ENCODE measurements at regions not wholly inside any gene's neighbourhood (a gene's known extent, or its start where the extent isn't known, plus 50 kb on each side); places are given as distances from the start of the nearest gene placed in this dataset.
A peak's percentile ranks its signal among the peaks of the same experiment; 100 is the strongest.
"Not testable (repeated sequence)": the region's sequence is repeated elsewhere in the genome, so short reads cannot be mapped to it uniquely, and the experiment has no call there.

DNA sequence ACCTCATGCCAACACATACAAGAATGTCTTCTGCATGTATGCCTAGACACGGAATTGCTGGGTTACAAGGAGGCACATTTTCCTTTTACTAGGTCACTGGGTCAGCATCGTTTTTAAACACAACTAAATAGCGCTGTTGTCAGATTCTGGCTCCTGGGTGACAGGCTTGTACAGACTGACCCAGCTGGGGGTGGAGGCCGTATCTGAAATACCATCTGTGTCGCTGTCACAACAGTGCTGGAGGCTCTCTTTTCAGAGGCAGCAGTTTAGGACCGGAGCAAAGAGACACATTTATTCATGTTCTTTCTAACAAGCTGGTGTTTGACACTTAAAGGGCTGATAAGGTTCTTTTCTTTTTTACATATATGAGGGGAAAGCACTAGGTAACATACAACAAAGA, 403.0 kb upstream of the ASIC2 start:
- Mint-ChIP-seq H3K36me3 (ENCODE audit: low read depth) (no peaks in the 10 kb centered on the region), H3K9me3 (no peaks in the 10 kb centered on the region)

DNA sequence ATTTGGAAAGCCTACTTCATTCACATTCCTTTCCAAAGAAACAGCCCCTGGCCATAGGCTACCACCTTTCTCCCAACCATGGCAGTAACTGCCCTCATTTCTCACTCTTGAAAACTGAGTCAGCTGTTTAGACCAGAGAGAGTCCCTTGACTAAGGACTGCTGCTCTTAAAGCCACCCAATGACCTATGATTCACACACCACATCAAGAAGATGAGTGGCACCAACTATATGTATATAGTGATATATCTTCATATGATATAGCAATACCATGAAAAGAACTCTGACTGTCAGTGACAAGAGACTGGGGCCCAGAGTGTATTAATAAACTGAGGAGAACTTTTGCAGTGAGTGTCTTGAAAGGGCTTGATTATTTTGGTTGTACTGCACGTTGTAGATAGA, 404.5 kb upstream of the ASIC2 start:
- no peak overlapping the region for H3K4me3 Mint-ChIP-seq
- H3K4me1 Mint-ChIP-seq (ENCODE audit: low read depth) = no peaks in the 10 kb centered on the region
- H3K9me3 Mint-ChIP-seq = no peaks in the 10 kb centered on the region
- no peak overlapping the region for H3K27ac Mint-ChIP-seq
- H3K27me3 Mint-ChIP-seq = peaks cover 19% of the 10 kb centered on the region
- no peaks in the 10 kb centered on the region for H3K36me3 Mint-ChIP-seq (ENCODE audit: low read depth)
- no peak for DNase-seq

More for the DNA sequence above, 403.0 kb upstream of the ASIC2 start:
- Mint-ChIP-seq H3K4me1 (ENCODE audit: low read depth) (no peaks in the 10 kb centered on the region), H3K27ac (no peak overlapping the region), H3K27me3 (peaks cover 19% of the 10 kb centered on the region), H3K4me3 (no peak overlapping the region)
- no peak for DNase-seq

GRCh38 chr17:33701910-33702309, 408.8 kb upstream of the ASIC2 start:
- H3K27ac Mint-ChIP-seq = no peak overlapping the region
- peaks cover 3% of the 10 kb centered on the region for H3K9me3 Mint-ChIP-seq
- H3K4me1 Mint-ChIP-seq (ENCODE audit: low read depth) = no peaks in the 10 kb centered on the region
- no peaks in the 10 kb centered on the region for H3K36me3 Mint-ChIP-seq (ENCODE audit: low read depth)
- H3K27me3 Mint-ChIP-seq = peaks cover 15% of the 10 kb centered on the region
- DNase-seq = no peak
- H3K4me3 Mint-ChIP-seq = no peak overlapping the region

DNA sequence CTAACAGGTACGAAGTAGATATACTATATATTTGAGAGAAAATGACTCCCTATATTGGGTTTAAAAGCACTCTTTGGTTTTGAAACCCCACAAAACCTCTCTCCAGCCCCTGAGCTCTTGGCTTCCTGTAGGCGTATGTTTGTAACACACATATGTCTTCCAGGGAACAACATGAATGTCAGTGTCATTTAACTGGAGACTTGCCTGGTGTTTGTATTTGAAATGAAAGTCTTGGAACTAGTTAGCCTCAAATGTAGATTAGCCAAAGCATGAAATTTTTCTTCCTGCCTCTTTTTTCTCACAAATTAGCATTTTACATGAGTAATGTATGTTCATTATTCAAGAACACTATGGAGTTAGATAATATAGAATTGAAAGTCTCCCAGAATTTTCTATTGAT, 411.8 kb upstream of the ASIC2 start:
- Mint-ChIP-seq H3K9me3 (peaks cover 3% of the 10 kb centered on the region), H3K4me1 (ENCODE audit: low read depth) (no peaks in the 10 kb centered on the region), H3K36me3 (ENCODE audit: low read depth) (no peaks in the 10 kb centered on the region), H3K4me3 (no peak overlapping the region), H3K27ac (no peak overlapping the region), H3K27me3 (peaks cover 4% of the 10 kb centered on the region)
- DNase-seq = no peak

DNA sequence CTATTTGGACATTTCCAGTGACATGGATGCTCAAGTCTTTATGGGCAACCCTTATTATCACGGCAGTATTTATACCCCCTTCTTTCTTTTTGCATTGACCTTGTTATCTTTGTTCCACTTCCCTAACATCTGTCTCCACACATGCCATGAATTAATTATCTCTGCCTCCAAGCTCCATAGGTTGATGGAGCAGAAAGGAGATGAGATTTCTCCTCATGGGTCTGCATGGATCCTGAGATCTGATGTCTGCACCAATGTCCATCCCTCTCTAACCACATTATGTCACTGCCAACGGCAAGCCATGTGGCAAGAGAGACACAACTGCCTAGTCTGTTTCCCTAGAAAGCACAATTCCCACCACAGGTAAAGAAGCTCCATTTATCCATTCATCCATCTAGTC, 416.8 kb upstream of the ASIC2 start:
- no peak for DNase-seq
- no peak overlapping the region for H3K27ac Mint-ChIP-seq
- peaks cover 7% of the 10 kb centered on the region for H3K27me3 Mint-ChIP-seq
- H3K9me3 Mint-ChIP-seq = peaks cover 3% of the 10 kb centered on the region
- H3K36me3 Mint-ChIP-seq (ENCODE audit: low read depth) = no peaks in the 10 kb centered on the region
- no peaks in the 10 kb centered on the region for H3K4me1 Mint-ChIP-seq (ENCODE audit: low read depth)
- no peak overlapping the region for H3K4me3 Mint-ChIP-seq

GRCh38 chr17:33712120-33712519, 419.0 kb upstream of the ASIC2 start:
- H3K9me3 Mint-ChIP-seq = no peaks in the 10 kb centered on the region
- H3K4me3 Mint-ChIP-seq = no peak overlapping the region
- peaks cover 7% of the 10 kb centered on the region for H3K27me3 Mint-ChIP-seq
- H3K4me1 Mint-ChIP-seq (ENCODE audit: low read depth) = no peaks in the 10 kb centered on the region
- no peaks in the 10 kb centered on the region for H3K36me3 Mint-ChIP-seq (ENCODE audit: low read depth)
- DNase-seq = no peak
- H3K27ac Mint-ChIP-seq = no peak overlapping the region

- Mint-ChIP-seq H3K27me3 (peaks cover 4% of the 10 kb centered on the region), H3K4me3 (no peak overlapping the region), H3K27ac (no peak overlapping the region), H3K9me3 (no peaks in the 10 kb centered on the region), H3K4me1 (ENCODE audit: low read depth) (no peaks in the 10 kb centered on the region), H3K36me3 (ENCODE audit: low read depth) (no peaks in the 10 kb centered on the region)
- DNase-seq = no peak
These were observed 423.9 kb upstream of the ASIC2 start for GRCh38 chr17:33716957-33717356.

DNA sequence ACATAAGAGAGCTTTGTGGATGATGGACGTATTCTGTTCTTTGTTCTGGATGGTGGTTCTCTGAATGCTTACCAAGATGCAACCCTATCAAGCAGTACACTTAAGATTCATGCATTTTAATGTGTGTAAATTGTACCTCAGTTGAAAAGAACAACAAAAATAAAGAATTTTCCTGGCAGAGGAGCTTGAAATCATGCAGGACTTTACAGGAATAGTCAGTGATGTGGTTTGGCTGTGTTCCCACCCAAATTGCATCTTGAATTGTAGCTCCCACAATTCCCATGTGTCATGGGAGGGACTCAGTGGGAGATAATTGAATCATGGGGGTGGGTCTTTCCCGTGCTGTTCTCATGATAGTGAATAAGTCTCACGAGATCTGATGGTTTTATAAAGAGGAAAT, 430.6 kb upstream of the ASIC2 start:
- not testable (repeated sequence) for H3K9me3 Mint-ChIP-seq; H3K4me1 Mint-ChIP-seq (ENCODE audit: low read depth); H3K27ac Mint-ChIP-seq; H3K4me3 Mint-ChIP-seq; H3K36me3 Mint-ChIP-seq (ENCODE audit: low read depth); DNase-seq
- H3K27me3 Mint-ChIP-seq = peaks cover 42% of the 10 kb centered on the region

DNA sequence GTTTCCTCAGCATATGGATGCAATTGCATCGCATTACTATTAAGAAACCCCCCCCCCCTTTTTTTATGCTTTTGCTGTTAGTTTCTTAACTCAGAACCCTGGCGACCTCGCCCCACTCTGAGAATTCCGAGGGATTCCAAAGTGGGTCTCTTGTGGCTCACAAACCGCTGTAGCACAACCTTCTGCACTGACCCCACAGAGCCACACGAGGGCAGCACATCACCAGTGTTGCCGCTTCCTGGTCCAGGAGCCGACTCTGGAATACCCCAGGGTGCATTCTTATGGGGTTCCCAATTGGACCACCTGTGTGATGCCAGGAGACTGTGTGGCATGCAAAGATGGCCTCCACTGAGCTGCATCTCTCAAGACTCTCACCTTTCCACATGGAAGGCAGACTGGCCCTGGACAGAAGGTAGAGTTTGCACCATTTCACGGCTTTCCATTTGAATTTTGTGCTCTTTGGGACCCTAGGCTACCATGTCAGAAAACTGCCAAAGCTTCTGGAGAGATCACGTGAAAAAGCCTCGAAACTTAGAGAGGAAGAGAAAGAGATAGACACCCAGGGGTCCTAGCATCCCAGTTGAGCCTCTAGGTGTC, 432.7 kb upstream of the ASIC2 start:
- Mint-ChIP-seq H3K36me3 (ENCODE audit: low read depth) (no peaks in the 10 kb centered on the region), H3K4me3 (no peak overlapping the region), H3K27me3 (peaks cover 43% of the 10 kb centered on the region), H3K9me3 (no peaks in the 10 kb centered on the region), H3K4me1 (ENCODE audit: low read depth) (no peaks in the 10 kb centered on the region), H3K27ac (no peak overlapping the region)
- peak; percentile 32 for DNase-seq

- Mint-ChIP-seq H3K36me3 (ENCODE audit: low read depth) (no peaks in the 10 kb centered on the region), H3K9me3 (peaks cover 4% of the 10 kb centered on the region), H3K27me3 (peaks cover 44% of the 10 kb centered on the region), H3K27ac (no peak overlapping the region), H3K4me1 (ENCODE audit: low read depth) (no peaks in the 10 kb centered on the region), H3K4me3 (no peak overlapping the region)
- no peak for DNase-seq
These were observed 437.0 kb upstream of the ASIC2 start for GRCh38 chr17:33730131-33730530.

- Mint-ChIP-seq H3K9me3 (peaks cover 4% of the 10 kb centered on the region), H3K4me3 (no peak overlapping the region), H3K27me3 (peaks cover 41% of the 10 kb centered on the region), H3K36me3 (ENCODE audit: low read depth) (no peaks in the 10 kb centered on the region), H3K4me1 (ENCODE audit: low read depth) (no peaks in the 10 kb centered on the region), H3K27ac (no peak overlapping the region)
- DNase-seq = no peak
These were observed 439.0 kb upstream of the ASIC2 start for GRCh38 chr17:33732116-33732515.

DNA sequence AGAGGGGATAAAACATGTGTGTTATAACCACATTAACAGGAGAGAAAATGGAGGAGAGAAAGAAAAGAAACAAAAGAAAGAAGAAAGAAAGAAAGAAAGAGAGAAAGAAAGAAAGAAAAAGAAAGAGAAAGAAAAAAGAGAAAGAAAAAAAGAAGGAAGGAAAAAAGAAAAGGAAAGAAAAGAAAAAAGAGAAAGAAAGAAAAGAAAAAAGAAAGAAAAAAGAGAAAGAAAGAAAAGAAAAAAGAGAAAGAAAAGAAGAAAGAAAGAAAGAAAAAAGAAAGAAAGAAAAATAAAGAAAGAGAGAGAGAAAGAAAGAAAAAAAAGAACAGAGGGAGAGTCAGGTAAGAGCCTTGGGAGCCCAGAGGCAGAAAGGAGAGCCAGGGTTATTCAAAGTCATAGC, 446.6 kb upstream of the ASIC2 start:
- H3K27ac Mint-ChIP-seq = no peak overlapping the region
- H3K27me3 Mint-ChIP-seq = peaks cover 57% of the 10 kb centered on the region
- H3K4me3 Mint-ChIP-seq = no peak overlapping the region
- no peak for DNase-seq
- no peaks in the 10 kb centered on the region for H3K36me3 Mint-ChIP-seq (ENCODE audit: low read depth)
- H3K9me3 Mint-ChIP-seq = no peaks in the 10 kb centered on the region
- H3K4me1 Mint-ChIP-seq (ENCODE audit: low read depth) = no peaks in the 10 kb centered on the region

DNA sequence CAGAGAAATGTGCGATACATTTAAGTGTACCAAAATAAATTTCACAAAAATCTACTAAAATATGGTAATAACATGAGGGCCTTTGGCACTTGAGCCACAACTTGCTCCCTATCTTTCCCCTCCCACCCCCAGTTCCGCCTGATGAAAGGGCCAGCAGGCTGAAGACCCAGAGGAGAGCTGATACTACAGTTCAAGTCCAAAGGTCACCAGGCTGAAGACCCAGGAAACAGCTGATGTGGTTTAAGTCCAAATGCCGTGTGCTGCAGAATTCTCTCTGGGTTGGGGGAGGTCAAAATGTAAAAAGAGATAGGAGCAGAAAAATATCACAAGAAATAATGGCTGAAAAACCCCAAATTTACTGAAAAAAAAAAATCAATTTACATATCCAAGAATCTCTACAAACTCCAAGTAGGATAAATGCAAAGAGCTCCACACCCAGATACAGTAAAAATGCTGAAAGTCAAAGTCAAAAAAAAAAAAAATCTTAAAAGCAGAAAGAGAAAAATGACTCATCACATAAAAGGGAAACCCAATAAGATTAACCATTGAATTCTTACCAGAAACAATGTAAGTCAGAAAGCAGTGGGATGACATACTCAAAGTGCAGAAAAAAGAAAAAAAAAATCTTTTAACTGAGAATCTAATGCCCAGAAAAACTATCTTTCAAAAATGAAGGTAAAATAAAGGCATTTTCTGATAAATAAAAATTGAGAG, 452.1 kb upstream of the ASIC2 start:
- no peaks in the 10 kb centered on the region for H3K4me1 Mint-ChIP-seq (ENCODE audit: low read depth)
- H3K9me3 Mint-ChIP-seq = no peaks in the 10 kb centered on the region
- H3K4me3 Mint-ChIP-seq = no peak overlapping the region
- H3K27me3 Mint-ChIP-seq = peaks cover 43% of the 10 kb centered on the region
- no peak overlapping the region for H3K27ac Mint-ChIP-seq
- DNase-seq = no peak
- no peaks in the 10 kb centered on the region for H3K36me3 Mint-ChIP-seq (ENCODE audit: low read depth)

DNA sequence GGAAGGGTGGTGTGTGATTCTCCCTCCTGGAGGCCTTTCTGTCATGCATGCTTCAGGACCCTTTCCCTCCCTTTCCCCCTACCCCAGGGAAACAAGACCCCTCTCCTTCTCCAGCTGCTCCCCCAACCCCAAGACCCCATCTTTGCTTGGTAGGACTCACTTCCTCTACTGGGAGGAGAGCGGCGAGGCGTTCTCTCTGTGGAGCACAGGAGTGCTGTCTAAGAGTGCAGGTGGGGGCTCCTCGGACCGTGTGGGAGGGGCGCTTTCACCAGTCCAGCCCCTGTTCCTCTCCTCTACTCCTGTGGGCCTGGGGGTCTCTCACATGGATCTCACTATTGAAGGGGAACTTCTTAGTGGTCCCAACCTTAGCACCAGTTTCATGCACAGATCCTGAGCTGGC, 456.1 kb upstream of the ASIC2 start:
- Mint-ChIP-seq H3K36me3 (ENCODE audit: low read depth) (no peaks in the 10 kb centered on the region), H3K27me3 (peaks cover 53% of the 10 kb centered on the region), H3K9me3 (no peaks in the 10 kb centered on the region), H3K27ac (no peak overlapping the region), H3K4me1 (ENCODE audit: low read depth) (peaks cover 7% of the 10 kb centered on the region), H3K4me3 (no peak overlapping the region)
- DNase-seq = no peak

DNA sequence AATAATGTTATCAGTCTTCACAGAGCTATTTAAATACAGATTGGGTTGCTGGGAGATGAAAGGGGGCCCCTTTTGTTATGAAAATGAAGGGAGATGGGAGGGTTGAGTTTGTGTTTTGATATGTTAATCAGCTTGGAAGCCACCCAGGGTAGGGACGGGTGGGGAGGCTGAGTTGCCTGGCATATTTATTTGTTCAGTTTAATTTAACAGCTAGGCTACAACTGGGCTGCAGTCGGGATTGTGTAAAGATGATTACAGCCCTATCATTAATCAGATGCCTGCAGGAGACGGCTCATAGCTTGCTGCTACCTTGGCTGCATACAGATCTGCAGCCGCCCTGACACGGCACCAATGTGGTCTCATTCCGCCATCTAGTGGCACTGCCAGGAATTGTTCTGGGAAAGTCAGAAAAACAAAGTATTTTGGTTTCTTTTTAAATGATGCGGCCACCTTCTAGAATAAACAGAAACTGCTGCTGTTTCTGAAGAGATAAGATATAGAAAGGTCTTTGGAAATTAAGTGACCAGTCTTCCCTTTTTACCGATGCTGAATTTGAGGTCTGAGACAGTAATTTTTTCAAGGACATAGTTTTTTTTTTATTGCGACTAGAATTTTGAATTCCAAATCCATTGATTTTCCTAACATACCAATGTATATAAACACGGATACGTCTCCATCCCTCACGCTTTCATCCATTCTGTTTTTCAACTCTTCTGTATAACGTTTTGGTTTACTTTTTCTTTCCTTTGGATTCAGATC, 458.0 kb upstream of the ASIC2 start:
- peak; percentile 68 for DNase-seq
- Mint-ChIP-seq H3K4me3 (no peak overlapping the region), H3K36me3 (ENCODE audit: low read depth) (no peaks in the 10 kb centered on the region), H3K27me3 (peaks cover 64% of the 10 kb centered on the region), H3K27ac (no peak overlapping the region), H3K9me3 (peaks cover 2% of the 10 kb centered on the region), H3K4me1 (ENCODE audit: low read depth) (peaks cover 7% of the 10 kb centered on the region)
